GM21367 (cell line): ENCODE measurements at regions not wholly inside any gene's neighbourhood (a gene's known extent, or its start where the extent isn't known, plus 50 kb on each side); places are given as distances from the start of the nearest gene placed in this dataset.

ENCODE experiments used
- ATAC-seq: cut with Tn5 transposase; IDR thresholded peaks from one replicate; pipeline ENCODE4 v1.9.1; 2021; ENCODE audit not compliant: unreplicated experiment

DNA sequence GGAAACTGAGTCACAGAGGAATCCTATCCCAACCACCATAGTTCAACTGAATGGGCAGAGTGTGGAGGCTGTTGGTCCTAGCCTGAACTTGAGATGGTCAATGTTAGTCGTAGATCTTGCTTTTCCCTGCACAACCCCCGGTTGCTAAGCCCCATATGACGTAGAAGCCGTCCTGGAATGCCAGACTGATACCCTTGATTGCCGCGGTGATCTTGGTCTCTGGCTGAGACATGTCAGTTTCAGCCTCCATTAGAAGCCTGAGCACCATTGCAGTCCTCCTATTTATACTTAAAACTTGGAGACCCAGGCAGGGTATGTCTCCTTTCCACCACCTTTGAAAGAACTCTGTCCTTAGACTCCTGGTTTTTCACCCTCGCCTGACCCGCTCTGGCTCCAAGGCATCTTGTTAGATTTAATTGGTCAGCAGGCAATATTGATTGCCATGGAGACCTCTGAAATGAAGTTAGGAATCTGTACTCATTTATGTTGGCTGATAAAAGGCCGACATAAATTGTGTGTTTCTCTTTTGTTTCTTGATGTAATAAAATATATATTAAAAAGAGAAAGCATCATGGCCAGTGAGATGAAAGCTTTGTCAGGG lies 53.4 kb downstream of the RPLP1 start:
- no peak for ATAC-seq

DNA sequence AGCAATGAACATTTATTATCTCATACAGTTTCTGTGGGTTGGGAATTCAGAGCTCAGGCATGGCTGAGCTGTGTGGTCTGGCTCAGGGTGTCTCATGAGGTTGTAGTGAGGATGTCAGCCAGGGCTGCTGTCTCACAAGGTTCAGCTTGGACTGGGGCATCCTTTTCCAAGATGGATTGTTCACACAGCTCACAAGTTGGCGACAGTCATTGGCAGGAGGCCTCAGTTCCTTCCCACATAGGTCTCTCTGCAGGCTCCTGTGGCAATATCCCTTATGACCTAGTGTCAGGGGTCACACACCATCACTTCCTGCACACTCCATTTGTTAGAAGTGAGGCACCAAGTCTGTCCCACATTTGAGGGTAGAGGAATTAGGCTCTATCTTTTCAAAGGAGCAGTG lies 56.0 kb downstream of the RPLP1 start:
- no peak for ATAC-seq

DNA sequence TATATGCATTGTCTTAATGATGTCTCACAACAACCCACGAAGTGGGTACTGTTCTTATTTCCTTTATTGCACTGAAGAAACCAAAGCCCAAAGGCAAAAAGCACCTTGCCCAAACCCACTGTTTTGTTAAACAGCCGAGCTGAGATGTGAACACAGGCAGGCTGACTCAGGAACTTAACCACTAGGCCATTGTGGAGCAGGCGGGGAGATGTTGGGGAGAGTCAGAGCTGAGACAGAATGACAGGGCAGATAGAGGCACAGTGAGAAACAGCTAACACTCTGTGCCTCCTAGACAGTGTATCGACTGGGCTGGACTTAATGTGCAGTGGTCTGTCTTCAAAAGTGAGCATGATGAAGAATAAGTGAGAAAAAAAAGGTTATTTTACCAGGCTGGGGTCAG lies 56.5 kb downstream of the RPLP1 start:
- no peak for ATAC-seq

DNA sequence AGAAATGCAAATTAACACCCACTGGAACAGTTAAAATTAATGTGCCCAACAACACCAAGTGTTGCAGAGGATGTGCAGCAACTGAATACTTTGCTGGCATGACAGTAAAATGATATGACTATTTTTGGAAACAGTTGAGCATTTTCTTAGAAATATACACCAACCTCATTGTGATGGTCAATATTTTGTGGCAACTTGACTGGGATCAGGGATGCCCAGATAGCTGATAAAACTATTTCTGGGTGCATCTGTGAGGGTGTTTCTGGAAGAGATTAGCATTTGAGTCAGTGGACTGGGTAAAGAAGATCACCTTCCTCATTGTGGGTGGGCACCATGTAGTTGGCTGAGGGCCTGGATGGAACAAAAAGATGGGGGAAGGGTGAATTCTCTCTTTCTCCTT lies 57.9 kb downstream of the RPLP1 start:
- ATAC-seq, result no peak

DNA sequence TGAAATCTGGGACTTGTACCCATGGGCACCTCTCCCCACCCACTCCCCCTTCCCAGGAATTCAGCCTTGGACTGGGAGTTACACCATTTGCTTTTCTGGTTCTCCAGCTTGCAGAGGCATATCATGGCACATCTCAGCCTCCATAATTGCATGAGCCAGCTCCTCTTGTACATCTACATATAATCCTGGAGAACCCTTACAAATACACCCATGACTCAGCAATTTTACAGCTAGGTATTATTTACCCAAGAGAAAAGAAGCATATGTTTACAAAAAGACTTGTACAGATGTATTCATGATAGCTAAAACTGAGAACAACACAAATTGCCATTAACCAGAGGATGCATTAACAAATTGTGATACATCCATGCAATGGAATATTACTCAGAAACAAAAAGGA lies 58.4 kb downstream of the RPLP1 start:
- ATAC-seq, result no peak

DNA sequence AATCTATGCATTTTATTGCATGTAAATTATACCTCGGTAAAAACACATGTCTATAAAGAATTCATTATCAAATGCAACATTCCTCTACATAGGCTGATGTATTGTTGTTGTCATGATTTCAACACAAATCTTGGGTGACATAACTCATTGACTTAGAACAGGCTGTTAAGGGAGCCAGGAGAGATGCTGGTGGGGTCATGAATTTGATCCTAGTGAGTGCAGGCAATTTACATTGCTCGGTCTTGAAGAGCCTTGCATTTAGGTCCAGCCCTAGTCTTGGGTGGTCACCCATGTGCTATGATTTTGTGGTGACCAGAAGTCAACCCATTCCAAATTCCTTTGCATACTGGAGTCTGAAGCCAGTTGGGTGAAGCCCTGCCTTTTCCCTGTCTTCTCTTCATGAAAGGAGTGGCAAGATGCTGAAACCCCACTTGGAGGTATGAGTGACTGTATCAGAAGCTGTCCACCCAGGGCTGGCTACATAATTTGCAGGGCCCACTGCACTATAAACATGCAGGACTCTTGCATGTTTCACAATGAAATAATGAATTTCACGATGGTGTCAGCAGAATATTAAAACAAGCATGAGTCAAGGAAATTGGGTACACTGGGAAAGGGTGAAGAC lies 59.2 kb downstream of the RPLP1 start:
- no peak for ATAC-seq

DNA sequence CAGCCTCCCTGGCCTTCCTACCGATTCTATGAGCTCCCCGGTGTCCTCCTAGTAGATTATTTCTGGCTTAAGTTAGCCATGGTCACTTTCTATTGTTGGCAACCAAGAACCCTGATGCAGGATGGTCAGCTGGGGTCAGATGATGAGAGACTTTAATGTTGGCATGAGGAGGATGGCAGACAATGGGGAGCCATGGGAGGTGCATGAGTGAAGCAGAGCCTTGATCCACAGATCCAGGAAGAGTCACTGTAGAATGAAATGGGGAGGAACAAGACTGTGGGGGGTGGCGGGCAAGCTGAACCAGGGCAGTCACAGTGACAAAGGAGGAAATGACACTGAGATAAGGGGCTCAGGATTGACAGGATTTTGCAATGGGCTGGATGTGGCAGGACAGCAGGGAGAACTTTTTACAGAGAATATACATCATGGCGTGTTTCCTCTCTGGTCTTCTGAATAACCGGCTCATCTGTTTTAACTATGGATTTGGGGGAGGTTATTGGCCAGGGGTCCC lies 60.9 kb downstream of the RPLP1 start:
- no peak for ATAC-seq

DNA sequence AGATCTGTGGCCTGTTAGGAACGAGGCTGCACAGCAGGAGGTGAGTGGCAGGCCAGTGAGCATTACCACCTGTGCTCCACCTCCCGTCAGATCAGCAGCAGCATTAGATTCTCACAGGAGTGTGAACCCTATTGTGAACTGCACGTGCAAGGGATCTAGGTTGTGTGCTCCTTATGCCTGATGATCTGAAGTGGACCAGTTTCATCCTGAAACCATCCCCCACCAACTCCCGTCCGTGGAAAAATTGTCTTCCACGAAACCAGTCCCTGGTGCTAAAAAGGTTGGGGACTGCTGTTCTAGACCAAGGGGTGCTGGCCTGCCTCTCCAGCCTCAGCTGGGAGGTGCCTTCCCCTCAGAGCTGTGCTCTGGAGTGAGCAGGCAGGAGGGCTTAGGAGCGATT lies 61.4 kb downstream of the RPLP1 start:
- no peak for ATAC-seq

DNA sequence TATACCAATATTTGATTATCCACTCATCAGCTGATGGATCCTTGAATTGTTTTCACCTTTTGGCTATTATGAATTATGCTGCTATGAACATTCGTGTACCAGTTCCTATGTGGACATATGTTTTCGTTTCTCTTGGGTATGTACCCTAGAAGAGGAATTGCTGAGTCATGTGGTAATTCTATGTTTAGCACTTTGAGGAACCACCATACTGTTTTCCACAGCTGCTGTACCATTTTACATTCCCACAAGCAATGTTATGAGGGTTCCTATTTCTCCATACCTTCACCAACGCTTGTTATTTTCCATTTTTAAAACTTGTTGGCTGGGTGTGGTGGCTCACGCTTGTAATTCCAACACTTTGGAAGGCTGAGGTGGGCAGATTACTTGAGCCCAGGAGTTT lies 62.9 kb downstream of the RPLP1 start:
- ATAC-seq, result no peak

DNA sequence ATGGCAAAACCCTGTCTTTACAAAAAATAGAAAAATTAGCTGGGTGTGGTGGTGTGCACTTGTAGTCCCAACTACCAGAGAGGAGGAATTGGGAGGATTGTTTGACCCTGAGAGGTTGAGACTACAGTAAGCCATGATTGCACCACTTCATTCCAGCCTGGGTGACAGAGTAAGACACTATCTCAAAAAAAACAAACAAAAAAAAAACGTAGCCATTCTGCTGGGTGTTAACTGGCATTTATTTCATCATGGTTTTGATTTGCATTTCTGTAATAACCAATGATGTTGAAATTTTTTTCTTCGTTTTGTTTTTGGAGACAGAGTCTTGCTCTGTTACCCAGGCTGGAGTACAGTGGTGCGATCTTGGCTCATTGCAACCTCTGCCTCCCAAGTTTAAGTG lies 63.3 kb downstream of the RPLP1 start:
- ATAC-seq, result no peak

DNA sequence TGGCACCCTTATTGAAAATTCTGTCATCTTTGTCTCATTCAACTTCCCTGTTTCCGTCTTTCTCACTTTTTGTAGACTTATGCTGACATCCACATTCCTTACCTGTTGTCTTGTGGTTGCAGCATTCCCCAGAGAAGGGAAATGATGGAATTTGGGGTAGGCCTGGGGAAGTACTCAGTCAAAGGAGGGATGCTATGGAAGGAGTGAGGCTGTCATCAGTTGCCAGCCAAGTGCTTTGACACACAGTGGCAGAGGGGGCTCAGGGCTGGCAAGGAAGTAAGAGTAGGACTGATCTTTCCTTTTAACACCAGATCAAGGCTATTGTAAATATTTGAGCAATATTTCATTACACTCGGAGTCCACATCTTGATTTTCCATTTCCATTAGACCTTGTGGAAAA lies 64.4 kb downstream of the RPLP1 start:
- ATAC-seq, result no peak

DNA sequence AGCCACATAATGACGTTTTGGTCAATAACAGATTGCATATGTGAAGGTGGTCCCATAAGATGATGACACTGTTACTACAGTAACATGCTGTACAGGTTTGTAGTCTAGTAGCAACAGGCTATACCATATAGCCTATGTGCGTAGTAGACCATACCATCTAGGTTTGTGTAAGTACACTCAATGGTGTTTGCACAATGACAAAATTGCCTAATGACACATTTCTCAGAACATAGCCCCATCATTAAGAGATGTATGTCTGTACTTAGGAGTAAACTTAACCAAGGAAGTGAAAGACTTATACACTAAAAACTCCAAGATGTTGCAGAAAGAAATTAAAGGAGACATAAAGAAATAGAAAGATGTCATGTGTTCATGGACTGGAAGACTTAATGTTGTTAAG lies 66.2 kb downstream of the RPLP1 start:
- no peak for ATAC-seq

DNA sequence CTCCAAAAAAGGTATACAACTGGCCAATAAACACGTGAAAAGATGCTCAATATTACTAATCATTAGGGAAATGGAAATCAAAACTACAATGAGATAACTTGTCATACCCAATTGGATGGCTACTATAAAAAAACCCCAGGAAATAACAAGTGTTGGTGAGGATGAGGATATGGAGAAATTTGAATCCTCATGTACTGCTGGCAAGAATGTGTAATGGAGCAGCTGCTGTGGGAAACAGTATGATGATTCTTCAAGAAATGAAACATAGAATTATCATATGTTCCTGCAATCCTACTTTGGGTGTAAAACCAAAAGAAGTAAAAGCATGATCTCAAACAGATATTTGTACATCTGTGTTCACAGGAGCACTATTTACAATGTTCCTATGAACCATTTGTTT lies 67.4 kb downstream of the RPLP1 start:
- no peak for ATAC-seq

DNA sequence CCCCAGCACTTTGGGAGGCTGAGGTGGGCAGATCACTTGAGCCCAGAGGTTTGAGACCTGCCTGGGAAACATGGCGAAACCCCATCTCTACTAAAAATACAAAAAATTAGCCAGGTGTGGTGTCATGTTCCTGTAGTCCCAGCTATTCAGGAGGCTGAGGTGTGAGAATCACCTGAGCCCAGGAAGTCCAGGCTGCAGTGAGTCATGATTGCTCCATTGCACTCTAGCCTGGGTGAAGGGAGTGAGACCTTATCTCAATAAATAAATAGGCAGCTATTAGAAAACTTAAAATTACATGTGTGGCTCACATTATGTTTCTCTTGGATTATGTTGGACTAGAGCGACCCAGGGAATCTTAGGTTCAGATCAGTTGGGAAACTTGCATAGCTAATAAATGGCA lies 69.7 kb downstream of the RPLP1 start:
- ATAC-seq, result no peak

DNA sequence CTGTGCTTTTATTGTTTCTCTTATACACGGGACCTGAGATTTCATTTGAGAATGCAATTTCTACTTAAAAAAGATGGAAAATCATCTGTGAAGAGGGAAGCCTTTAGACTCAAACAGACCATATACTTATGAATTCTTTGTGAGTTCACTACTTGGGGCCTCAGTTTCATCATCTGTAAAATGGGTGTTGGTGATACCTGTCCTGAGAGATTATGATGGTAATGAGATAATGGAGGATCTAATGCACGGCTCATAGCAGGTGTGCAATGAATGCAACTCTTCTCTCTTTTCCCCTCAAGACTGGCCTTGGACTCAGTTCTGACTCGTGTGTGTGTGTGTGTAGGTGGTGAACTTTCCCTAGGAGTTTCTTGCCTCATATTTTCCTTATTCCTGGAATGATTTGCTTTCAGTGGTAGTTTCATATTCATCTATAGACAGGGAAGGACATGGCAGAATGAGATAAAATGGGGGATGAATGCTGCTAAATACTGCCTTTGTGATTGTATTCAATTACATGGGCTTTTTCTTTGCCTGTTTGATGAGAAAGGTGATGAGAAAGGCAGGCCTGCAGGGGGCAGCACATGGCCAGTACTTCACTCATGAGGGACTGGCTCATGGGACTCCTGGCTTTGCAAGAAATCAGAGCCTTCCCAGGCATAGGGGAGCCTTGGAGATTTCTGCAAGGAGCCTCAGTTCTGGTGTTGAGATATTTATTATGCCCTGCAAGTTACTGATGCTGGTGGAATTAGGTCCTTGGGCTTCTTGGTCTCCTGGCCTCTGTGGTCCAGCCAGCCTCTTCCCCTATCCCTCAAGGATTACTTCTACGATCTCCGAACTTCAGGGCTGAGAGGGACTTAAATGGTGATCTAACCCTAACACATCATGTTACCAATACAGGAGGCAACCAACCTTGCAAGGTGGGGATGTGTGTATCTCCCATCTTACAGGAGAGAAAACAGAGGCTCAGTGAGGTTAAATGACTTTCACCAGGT lies 70.7 kb downstream of the RPLP1 start:
- ATAC-seq, result no peak

DNA sequence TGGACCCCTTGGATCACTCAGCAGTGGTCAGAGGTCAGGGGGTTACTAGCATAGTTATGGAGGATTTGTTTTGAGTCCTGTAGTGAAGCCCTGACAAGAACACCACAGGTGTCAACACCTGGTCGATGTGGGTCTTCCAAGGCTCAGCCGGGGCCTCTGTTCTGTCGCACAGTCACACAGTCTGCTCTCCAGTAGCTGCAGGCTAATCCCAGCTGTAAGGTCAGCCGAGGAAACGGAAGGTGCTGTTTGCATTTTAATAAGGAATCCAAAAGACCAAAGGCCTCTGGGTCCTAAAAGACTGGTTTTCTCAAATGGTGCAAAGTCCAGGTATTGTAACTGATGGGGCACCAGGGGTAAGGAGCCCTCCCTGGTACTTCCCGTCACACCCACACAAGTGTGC lies 71.7 kb downstream of the RPLP1 start:
- no peak for ATAC-seq

DNA sequence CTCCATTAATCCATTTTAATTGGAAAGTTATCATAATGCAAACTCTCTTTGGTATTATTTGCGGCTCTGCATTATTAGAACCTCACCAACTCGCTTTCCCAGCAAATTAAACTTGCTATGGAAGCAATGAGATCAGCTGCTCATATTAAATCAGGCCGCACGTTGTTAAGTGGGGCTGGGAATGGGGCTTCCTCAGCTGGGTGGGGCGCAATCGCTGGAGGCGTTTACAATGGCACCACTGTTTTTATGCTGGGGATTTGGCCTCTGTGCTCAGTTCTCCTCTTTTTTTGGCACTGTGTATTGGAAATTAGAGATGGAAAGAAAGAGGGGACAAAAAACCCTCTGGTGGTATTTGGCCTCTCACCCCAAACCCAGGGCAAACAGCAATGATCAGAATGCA lies 72.2 kb downstream of the RPLP1 start:
- no peak for ATAC-seq

DNA sequence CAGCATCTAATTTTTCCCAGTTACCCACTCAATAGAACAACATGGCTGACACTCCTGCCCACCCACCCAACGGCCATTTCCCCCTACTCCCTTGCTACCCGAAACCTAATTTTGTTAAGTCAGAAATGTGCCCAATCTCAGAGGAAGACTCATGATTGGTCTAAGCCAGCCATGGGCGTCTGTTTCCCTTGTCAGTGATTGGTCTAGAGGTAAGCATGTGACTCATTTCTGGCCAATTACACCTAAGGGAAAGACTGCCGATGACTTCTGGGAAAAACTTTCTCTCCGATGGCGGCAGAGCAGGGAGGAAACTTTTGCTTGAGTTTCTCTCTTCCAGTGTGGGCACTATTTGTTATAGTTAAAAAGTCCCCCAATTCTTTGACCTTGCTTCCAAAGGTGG lies 72.9 kb downstream of the RPLP1 start:
- no peak for ATAC-seq

DNA sequence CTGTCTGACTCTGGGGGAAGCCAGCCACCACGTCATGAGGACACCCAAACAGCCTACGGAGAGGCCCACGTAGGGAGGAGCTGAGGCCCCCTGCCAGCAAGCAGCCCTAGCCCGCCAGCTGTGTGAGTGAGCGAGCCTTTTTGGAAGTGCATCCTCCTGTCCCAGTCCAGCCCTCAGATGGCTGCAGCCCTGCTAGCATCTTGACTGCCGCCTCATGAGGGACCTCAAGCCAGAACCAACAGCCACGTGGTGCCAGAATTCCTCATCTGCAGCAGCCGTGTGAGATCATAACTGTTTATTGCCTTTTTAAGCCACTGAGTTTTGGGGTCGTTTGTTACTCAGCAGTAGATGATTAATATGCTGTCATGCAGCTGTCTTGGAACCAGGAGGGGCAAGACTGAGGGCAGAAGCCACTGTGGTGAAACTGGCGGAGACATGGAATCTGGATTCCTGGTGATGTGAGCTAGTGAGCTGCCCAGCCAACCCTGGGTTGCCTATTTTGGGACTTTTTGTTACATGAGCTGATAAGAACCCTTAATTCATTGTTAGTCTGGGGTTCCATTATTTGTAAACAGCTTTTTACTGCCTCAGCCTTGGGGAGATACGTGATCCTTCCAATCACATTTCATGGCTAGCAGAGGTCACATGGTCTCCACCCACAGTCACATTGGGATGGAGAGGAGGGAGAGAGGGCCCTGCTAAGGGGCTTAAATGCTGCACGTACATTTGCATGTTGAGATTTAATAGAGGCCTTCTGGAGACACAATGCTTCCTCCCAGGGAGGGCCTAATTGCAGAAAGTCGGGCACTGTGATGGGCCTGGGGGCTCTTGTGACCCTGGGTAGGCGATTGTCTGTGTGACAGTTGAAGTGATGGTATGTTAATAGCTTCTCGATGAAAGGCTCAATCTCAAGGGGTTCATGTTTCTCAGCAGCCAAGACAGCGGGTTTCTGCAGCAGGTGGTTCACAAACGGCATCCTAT lies 73.8 kb downstream of the RPLP1 start:
- no peak for ATAC-seq

DNA sequence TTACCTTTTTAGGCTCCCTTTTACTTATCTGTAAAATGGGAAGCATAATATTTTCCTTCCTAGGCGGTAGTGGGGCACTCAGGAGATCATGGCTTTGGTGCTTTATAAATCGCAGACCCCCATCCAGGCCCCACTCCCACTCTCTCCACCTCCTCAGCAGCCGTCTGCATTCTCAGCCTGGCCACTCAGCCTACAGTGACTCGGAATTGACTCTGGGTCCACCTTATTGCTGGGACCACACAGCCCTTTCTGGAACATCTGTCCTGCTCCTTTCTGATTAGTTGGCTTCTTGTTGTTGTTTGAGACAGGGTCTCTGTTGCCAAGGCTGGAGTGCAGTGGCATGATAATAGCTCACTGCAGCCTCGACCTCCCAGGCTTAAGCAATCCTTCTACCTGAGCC lies 76.5 kb downstream of the RPLP1 start:
- ATAC-seq, result no peak
